ENCODE measurements at regions not wholly inside any gene's neighbourhood (a gene's known extent, or its start where the extent isn't known, plus 50 kb on each side); places are given as distances from the start of the nearest gene placed in this dataset.
"Not testable (repeated sequence)": the region's sequence is repeated elsewhere in the genome, so short reads cannot be mapped to it uniquely, and the experiment has no call there.

DNA sequence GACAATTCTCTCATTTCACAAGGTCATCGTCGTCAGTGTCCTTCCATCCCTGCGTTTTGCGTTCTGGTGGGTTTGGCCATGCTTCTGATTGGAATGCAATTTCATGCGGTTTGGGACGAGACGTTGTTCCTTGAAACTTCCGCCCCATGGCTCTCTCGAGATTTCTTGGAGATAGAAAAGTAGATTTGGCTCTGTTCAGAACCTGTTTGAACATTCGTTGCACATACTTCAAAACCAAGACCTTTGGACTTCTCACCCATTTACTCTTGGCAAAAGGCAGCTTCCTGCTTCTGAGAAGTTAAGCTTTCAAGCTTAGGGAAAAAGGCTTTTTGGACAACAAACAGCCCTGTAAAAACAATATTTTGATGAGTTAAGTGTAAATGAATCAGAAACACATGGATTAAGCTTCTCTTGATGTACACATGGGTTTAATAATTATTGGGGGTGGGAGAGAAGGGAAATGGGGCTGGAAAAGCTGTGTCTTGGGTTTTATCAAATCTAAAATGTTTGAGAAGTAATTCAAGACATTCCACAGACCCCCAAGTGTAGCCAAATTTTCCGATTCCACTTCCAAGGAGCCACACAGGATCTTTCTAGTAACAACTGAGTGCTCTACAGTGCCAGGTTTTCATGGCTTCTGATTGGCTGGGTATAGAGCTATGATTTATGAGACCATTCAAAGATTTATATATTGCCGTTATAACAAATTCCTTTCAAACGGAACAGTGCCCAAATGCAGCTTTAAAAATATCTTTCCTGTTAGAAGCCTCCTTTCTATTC lies 467.2 kb downstream of the MED13L start:
- DNase-seq = no peak

DNA sequence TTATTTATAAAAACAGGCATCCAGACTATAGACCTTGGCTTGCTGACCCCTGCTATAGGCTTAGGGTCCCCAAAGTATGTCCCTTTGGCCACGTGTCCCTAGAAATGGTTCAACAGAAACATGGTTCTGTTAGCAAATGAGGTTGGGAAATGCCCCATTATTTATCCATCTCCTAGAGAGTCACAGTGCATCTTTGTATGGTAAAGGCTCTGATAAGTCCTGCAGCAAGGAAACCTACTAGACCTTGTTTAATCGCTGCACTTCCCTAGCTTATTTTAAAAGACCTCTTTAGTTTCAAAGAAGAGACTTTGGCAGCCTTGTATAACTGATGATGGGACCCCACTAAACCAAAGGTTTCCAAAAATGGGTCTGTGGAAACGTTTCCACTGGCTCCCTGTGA lies 471.5 kb downstream of the MED13L start:
- no peak for DNase-seq

DNA sequence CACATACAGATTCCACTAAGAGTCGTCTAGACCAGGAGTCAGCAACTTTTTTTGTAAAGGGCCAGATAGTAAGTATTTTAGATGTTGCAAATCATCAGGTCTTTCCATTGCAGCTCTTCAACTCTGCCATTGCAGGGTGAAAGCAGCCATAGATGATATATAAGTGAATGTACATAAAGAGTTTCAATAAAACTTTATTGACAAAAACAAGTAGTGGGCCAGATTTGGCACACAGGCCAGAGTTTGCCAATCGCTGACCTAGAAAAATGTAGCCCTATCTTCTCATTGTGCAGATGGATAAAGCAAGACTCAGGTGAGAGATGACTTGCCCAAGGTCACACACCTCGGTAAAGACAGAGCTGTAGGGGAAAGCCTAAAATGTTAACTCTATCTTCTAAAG lies 474.7 kb downstream of the MED13L start:
- DNase-seq = no peak

DNA sequence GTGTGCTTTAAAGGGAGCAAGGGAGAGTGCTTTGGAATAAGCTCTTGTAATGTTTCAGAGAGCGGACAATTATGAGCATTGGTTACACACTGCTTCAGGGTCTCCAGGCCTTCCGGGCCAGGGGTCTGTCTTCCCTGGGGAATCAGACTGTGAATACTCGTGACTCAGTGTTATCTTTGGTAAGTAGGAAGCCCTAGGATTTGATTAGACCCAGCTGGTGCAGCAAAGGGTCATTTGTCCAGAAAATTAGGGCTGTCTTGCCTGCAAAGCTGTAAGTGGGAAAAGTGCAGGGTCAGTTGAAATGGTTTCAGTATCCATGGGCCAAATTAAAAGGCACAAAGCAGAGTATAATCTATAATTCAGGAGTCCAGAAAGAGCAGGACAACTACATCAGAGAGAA lies 475.6 kb downstream of the MED13L start:
- no peak for DNase-seq

DNA sequence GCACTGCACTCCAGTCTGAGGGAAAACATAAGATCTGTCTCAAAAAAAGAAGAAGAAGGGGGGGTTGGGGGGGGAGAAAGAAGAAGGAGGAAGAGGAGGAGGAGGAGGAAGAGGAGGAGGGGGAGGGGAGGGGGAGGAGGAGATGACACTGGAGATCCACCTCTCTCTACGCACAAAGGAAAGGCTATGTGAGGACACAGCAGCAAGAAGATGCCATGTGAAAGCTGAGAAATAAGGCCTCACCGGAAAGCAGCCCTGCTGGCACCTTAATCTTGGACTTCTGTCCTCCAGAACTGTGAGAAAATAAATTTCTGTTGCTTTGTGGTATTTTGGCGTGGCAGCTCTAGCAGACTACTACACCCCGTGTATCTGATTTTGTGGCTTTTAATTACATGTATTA lies 477.9 kb downstream of the MED13L start:
- no peak for DNase-seq

DNA sequence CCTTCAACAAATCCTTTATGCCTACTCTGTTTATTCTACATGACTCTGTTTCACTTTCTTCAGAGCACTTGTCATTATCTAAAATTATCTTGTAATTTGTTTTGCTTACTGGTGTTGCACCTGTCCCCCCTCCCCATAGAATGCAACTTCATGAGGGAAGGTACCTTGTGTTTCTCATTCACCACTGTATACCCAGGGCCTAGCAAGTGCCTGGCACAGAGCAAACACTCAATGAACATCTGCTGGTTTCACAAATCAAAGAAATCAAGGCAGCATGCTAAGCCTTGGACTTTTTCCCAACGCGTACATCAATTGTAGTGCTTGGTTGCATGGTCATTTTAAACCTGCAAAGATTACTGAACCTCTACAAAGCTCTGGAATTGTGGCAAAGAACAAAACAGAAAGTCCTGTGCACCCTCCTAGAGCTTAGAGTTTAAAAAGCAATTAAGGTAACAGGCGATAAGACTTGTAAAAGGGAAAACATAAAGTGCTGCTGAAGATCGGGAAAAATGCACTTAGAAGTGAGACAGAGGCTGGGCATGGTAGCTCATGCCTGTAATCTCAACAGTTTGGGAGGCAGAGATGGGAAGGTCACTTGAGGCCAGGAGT lies 479.1 kb downstream of the MED13L start:
- no peak for DNase-seq

DNA sequence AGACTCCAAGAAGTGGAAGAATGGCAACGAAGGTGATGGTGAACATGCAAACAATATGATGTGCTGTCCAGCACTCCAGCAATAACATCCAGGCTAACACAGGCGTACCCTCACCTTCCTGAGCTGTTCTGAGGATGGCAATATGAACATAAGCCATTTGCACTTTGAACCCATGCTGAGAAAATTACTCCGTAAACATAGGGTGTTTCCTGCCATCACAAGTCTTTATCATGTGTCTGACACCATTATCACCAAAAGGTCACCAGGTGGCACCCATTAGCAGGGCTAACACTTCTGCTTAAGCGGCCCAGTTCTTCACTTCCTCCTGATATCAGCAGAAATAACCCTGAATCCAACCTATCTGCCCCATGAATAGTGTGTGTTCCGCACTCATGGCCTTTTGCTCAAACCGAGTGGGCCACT lies 482.8 kb downstream of the MED13L start:
- no peak for DNase-seq

DNA sequence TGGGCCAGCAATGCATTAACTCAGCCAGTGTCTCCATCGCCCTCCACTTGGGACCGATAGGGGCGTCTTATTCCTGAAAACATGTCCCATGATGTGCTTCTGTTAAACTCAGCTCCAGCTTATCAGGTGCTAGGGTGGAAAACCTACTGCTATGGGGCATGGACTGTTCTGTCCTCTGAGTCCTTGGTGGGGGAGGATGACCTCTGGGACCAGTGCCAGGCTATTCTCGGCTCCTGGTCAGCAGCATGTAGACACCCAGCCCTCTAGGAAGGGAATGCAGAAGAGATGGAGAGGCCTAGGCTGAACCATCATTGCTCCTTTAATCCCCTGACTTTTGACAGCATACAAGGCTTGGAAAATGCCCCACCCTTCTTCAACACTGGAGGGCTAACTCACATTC lies 486.2 kb downstream of the MED13L start:
- DNase-seq = no peak

DNA sequence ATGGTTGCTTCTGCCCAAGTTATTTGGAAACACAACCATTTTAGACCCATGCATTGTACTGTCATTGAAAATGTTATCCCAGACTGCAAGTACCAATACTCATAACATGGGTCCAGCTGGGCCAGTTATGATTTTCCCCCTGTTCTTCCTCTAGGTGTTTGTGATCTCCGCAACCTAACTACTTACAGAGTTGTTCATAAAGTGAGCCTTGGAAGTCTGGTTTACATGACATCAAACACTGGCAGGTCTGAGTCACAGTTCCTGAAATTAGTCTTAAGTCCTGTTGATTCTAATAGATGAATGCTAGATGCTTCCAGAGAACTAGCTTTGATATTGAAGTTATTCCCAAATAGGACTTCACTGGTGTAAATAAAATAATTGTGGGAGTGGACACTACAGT lies 487.0 kb downstream of the MED13L start:
- no peak for DNase-seq

DNA sequence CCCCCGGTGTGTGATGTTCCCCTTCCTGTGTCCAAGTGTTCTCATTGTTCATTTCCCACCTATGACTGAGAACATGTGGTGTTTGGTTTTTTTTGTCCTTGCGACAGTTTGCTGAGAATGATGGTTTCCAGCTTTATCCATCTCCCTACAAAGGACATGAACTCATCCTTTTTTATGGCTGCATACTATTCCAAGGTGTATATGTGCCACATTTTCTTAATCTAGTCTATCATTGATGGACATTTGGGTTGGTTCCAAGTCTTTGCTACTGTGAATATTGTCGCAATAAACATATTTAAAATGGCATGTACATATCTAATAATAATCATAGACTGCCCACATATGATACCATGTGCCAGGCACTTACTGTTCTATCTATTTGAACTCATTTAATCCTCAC lies 491.0 kb downstream of the MED13L start:
- not testable (repeated sequence) for DNase-seq

DNA sequence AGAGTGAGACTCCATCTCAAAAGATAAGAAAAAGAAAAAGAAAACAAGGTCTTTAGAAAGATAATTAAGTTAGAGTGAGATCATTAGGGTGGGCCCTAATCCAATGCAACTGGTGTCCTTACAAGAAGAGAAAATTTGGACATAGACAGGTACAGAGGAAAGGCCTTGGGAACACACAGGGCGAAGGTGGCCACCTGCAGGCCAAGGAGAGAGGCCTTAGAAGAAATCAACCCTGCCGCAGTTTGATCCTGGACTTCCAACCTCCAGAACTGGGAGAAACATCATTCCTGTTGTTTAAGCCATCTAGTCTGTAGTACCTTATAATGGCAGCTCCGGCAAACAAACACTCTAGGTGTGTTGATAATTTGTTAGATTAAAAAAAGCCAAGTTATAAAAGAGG lies 491.9 kb downstream of the MED13L start:
- no peak for DNase-seq

DNA sequence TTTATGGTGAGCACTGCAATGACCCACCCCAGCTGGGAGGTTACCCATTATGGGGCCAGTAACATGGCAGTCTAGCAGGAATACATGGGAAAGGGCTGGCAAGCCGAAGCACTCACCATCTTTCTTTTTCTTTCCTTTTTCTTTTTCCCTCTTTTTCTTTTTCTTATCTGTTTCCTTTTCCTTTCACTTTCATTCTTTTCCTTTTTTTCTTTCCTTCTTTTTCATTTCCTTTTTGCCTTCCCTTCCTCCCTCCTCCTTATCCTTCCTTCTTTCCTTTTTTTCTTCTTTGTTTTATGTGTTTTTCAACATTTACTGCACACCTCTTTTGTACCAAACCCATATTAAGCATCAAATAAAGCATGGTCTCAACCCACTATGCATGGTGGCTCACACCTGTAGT lies 501.1 kb downstream of the MED13L start:
- no peak for DNase-seq

DNA sequence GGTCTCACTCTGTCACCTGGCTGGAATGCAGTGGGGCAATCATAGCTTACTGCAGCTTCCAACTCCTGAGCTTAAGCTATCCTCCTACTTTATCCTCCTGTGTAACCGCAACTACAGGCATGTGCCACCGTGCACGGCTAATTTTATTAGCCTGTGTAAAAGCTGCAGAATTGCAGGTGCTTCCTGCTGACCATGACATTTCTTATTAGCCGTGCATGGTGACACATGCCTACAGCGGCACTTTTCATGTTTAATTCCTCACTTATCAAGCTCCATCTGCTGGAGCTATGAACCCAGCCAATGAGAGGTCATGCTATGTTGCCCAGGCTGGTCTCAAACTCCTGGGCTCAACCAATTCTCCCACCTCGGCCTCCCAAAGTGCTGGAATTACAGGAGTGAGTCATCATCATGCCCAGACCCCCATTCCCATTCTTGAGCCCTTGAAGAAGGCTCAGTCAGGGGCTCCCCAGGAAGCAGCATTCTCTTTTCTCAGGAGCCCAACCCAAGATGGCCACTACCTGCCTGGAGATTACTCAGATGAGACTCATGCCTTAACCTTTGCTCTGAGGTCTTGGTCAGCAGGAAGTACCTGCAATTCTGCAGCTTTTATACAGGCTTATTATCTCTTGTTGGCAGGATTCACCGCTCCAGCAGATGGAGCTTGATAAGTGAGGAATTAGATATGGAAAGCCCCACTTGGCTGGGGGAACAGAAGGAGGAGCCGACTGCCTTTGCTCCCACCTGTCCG lies 503.2 kb downstream of the MED13L start:
- DNase-seq = no peak

DNA sequence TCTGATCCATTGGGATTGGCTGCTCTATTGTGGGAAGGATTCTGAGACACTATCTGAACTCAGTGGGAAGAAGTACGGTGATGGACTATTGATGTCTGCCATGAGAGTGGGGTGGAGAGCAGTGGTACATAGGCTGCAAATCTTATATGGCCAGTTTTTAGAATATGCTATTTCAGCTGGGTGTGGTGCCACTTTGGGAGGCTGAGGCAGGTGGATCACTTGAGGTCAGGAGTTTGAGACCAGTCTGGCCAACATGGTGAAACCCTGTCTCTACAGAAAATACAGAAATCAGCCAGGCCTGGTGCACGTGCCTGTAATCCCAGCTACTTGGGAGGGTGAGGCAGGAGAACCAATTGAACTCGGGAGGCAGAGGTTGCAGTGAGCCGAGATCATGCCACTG lies 505.9 kb downstream of the MED13L start:
- DNase-seq = no peak

DNA sequence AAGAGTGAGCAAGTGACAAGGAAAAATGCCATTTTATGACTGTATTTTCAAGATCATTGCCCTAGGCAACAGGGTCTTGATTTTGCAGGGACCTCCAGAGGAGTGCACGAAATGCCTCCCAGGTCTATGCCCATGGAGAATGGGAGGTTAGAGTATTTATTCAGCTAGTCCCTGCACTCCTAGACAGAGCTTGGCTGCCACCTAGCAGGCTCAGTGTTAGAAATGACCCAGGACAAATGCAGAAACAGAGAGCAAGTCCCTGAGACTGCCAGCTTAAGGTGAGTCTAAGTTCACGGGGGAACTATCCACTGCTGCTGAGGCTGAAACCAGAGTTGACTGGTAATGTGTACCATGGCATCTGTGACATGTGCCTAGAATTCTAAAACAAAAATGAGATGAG lies 506.4 kb downstream of the MED13L start:
- no peak for DNase-seq

DNA sequence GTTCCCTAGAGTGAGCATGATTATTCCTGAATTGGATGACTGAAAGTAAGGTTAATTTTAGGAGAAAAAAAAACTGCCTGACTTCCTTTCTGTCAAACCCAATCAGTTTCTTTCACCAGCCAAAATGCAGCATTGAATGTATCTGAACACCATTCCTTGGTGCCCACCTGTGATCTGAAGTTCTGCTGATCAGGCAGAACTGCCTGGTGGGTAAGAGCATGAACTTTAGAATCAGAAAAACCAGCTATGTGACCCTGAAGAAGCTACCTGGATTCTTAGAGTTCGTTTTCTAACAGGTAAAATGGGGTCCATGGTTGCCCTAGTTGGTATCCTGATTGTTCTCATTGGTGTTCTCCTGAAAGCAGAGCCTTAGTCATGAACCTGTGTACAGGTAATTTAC lies 506.9 kb downstream of the MED13L start:
- no peak for DNase-seq

DNA sequence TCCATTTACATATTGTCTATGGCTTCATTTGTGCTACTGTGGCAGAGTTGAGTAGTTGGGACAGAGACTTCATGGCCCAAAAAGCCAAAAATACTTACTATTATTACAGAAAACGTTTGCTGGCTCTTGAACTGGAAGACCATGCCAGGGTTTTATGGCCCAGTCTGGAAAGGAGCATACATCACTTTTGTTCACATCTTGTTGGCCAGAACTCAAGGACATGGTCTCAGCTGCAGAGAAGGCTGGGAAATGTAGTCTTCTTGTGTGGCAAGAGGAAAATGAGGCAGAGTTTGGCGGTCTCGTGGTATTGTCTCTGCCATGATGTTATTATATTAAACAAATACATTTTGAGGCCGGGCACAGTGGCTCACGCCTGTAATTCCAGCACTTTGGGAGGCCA lies 509.6 kb downstream of the MED13L start:
- DNase-seq = no peak

DNA sequence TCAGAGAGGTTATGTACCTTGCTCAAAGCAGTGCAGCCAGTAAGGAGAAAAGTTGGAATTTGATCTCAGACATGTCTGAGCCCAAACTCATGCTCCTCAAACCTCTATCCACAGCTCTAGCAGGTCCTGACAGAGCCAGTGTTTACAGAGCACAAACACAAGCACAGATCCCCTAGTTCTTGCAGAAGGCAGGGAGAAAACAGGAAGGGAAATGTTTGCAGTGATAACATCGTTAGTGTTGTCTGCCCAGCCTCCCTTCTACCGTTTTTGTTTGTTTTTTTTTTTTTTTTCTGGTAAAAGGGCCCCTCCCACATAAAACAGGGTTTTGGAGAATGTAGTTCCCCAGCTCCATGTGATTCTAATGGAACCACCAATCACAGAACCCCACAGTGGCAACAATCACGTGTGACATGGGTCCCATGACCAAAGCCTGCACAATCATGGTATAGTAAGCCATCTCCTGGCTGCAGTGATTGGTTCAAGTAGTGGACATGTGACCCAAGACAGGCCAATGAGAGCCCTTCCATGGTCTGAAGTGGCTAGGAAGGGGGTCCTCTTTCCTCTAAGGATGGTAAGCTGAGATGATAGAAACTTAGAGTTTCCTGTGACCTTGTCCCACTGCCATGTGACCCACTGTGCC lies 513.4 kb downstream of the MED13L start:
- no peak for DNase-seq

DNA sequence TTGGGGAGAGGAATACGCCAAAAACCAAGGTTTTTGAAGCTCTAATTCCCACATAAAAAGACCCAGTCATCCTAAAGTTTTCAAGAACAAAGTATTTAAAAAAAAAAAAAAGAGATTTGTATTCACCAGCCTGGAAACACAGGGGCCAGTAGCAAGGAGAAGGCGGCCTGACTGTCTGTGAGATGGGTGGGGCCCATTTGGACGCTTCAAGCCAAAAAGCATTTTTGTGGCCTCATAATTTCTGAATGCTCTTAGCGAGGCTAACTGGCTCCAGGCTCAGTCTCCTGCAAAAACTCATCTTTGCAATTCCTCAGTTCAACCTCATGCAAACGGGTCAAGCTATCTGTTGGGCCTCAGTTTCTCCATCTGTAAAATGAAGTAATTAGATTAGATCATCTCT lies 514.1 kb downstream of the MED13L start:
- DNase-seq = no peak

DNA sequence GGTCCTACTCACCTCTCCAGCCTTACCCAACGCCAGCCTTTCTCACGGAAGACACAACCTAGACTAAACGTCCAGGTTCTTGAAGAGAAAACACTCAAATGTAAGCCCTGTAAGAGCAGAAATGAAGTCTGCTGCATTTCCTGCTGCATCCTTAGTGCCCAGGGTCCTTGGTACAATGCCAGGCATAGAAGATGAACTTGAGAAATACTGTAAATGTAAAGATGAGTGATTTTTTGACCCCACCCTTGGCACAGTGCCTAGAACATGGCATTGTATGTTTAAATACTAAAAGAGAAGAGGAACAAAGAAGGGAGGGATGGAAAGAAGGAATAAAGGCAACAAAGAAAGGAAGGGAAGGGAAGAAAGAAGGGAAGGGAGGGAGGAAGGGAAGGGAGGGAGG lies 514.6 kb downstream of the MED13L start:
- no peak for DNase-seq

DNA sequence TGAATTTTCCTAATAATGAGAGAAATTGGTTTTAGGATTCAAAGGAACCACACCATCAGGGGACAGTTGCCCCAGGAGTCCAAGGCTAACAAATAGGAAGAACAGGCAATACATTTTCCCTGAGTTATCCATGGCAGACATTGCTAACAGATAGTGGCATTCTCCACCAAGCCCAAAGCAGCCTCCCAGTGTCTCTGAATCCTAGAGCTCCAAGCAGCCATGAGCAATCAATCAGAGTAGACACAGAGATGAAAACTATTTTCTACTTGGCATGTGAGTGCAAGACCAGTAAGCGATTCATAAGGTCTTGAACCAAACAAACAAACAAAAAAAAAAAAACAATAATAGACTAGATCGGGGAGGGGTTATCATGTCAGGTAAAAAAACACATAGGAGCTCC lies 515.7 kb downstream of the MED13L start:
- DNase-seq = no peak

DNA sequence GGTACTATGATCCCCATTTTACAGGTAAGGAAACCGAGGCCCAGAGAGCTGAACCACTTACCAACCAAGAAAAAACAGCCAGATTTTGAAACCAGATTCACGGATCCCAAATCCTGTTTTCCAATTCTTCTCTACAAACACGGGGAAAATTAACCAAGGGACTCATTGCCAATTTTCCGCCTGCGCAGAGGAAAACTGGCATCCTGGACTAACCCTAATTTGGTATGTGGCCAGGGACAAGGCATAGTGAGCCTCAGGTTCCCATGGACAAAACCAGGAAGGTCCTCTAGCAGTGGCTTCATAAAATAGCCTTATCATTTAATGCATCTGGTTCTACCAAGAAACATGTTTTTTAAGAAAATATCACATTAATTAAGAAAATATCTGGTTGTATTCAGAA lies 517.3 kb downstream of the MED13L start:
- DNase-seq = no peak
